ENCODE measurements at regions not wholly inside any gene's neighbourhood (a gene's known extent, or its start where the extent isn't known, plus 50 kb on each side); places are given as distances from the start of the nearest gene placed in this dataset.
A peak's percentile ranks its signal among the peaks of the same experiment; 100 is the strongest.

GRCh38 chr1:228899421-228899956 lies 164.2 kb downstream of the RHOU start:
- no peak for DNase-seq (ENCODE audit: extremely low read depth, low read depth)
- H3K4me3 ChIP-seq (replicated peaks; ENCODE audit: low read depth, low read length), result no peak overlapping the region
- TF ChIP-seq CTCF (IDR thresholded peaks at IDR 0.05; ENCODE audit: low read depth, low read length, missing control alignments), result no peak

- TF ChIP-seq CTCF (IDR thresholded peaks at IDR 0.05; ENCODE audit: low read depth, low read length, missing control alignments), result no peak
- no peak for DNase-seq (ENCODE audit: extremely low read depth, low read depth)
- H3K4me3 ChIP-seq (replicated peaks; ENCODE audit: low read depth, low read length), result no peak overlapping the region
These were observed 165.0 kb downstream of the RHOU start for GRCh38 chr1:228900099-228900885.

- no peak for DNase-seq (ENCODE audit: extremely low read depth, low read depth)
- no peak for TF ChIP-seq CTCF (IDR thresholded peaks at IDR 0.05; ENCODE audit: low read depth, low read length, missing control alignments)
These were observed 165.7 kb downstream of the RHOU start for GRCh38 chr1:228900886-228901392.

GRCh38 chr1:228901936-228902681 lies 166.8 kb downstream of the RHOU start:
- DNase-seq (ENCODE audit: extremely low read depth, low read depth), result no peak
- TF ChIP-seq CTCF (IDR thresholded peaks at IDR 0.05; ENCODE audit: low read depth, low read length, missing control alignments), result no peak
- no peak overlapping the region for H3K4me3 ChIP-seq (replicated peaks; ENCODE audit: low read depth, low read length)

More at GRCh38 chr1:228900886-228901392, 165.7 kb downstream of the RHOU start:
- H3K4me3 ChIP-seq (replicated peaks; ENCODE audit: low read depth, low read length), result no peak overlapping the region

- peak; percentile 94 for DNase-seq (ENCODE audit: extremely low read depth, low read depth)
- no peak overlapping the region for H3K4me3 ChIP-seq (replicated peaks; ENCODE audit: low read depth, low read length)
- TF ChIP-seq CTCF (IDR thresholded peaks at IDR 0.05; ENCODE audit: low read depth, low read length, missing control alignments), result no peak
These were observed 167.6 kb downstream of the RHOU start for GRCh38 chr1:228902781-228903433.

GRCh38 chr1:228903434-228904071 lies 168.3 kb downstream of the RHOU start:
- no peak for DNase-seq (ENCODE audit: extremely low read depth, low read depth)
- TF ChIP-seq CTCF (IDR thresholded peaks at IDR 0.05; ENCODE audit: low read depth, low read length, missing control alignments), result no peak
- H3K4me3 ChIP-seq (replicated peaks; ENCODE audit: low read depth, low read length), result no peak overlapping the region

Data from HFF-Myc (cell line).